Middle frontal gyrus (tissue), 1 donor: ENCODE measurements at regions not wholly inside any gene's neighbourhood (a gene's known extent, or its start where the extent isn't known, plus 50 kb on each side); places are given as distances from the start of the nearest gene placed in this dataset.

ENCODE experiments used
- DNase-seq: peaks from one replicate; pipeline ENCODE4 v3.0.0-alpha.2; 2015; ENCODE audit warnings: low spot score; ENCODE audit errors: extremely low spot score

DNA sequence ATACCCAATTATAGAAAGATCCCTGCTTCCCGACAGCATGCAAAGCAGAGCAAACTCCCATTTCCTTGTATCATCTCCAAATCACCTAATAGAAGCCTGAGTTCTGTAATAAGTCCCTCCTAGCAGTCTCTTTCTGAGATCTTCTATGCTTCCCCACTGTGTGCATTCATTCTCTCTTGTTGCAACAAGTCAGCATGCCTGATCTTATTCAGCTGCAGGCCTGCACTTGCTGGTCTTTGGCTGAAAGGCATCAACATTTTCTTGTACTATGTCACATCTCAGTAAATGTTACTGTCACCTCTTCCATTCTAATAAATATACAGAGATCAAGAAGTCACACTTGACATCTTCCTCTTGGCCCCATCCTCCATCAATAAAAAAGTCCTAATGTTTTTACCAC is 449.9 kb upstream of the MEX3C start:
- DNase-seq, result no peak

DNA sequence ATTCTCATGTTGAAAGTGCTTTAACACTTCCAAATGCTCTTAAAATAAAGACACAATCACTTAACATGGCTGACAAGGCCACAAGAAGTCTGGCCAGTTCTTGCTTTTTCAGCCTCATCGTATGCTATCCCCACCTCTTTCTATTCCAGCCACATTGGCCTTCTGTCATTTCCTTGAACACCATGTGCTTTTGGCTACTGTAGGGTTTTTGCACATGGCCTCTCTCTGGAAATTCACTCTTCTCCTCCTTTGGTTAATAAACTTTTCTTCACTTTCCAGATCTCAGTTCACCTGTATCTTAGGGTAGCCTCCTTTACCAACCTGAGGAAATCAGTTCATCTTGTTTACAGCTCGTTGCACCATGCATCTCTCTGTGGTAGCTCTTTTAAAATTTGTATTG is 450.5 kb upstream of the MEX3C start:
- no peak for DNase-seq

DNA sequence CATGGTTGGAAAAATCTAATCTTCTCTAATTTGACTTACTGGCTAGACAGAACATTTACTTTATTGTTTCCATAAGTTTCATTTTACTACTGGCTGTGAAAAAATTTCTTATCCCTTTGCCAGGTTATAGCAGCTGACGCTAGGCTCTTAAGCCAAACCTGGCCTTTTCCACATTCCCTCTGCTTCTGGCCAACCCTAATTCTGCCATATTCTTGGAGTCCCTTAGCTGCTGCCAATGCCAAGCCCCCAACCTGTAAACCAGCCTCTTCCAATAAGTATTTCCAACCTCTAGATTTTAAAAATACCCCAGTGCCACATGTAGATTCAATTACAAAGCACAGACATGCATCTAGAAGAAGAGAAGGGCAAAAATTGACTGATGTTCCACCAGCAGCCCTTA is 452.3 kb upstream of the MEX3C start:
- no peak for DNase-seq

GRCh38 chr18:51651761-51652160 is 454.3 kb upstream of the MEX3C start:
- DNase-seq, result no peak

- DNase-seq, result no peak
Measured at GRCh38 chr18:51653507-51654213, 456.2 kb upstream of the MEX3C start.

GRCh38 chr18:51654488-51655326 is 457.2 kb upstream of the MEX3C start:
- DNase-seq, result no peak

GRCh38 chr18:51655327-51655698 is 457.8 kb upstream of the MEX3C start:
- DNase-seq, result no peak

- DNase-seq, result no peak
Measured at GRCh38 chr18:51656249-51656648, 458.8 kb upstream of the MEX3C start.

DNA sequence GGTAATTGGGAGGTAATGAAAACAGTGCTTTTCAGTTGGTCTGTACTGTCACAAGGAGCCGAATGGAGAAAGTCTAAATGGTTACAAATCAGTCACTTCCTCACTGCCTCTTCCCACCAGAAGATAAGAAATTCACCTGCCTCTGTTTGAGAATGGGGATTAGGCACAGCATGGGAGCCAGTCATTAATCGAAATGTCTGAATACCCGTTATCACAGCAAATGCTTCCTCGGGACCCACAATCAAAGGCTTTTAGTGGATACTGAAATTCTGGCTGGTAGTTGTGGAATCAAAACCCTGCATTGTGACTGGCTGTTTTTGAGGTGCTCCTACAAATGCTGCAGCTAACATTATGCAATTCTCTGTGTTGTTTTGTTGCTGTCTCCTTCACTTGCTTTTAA is 461.0 kb upstream of the MEX3C start:
- no peak for DNase-seq

DNA sequence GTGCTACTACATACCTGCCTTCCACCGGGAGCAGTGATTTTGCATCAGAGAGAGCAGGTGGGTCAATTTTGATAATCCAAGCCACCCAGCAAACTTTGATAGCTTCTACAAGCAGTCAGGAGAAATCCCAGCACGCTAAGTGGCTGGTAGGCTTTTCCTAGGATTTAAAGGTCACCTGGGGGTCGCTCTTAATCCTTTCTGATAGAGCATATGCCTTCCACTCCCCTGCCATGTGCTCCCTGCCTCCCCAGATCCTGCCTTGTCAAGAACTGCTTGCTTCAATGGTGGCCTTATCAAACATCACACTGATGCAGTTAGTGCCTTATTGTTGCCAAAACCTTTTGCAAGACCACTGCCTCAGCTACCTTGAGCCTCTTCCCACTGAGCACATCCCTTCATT is 462.3 kb upstream of the MEX3C start:
- DNase-seq, result no peak

GRCh38 chr18:51660188-51660715 is 462.8 kb upstream of the MEX3C start:
- DNase-seq, result no peak

DNA sequence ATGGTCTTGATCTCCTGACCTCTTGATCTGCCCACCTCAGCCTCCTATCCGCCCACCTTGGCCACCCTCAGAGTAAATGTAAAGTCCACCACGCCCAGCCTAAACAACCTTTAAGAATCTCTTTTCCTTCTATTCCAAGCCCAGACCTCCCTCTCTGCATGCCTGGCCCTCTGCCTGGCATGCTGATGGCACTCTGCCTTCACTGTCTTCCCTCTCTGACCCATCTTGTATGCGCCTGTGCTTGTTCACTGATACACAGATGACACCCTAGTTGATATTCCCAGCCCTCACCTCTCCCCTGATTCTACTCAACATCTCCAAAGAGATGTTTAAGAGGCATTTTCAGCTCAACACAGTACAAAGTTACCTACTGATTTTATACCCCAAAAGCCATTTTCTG is 466.8 kb upstream of the MEX3C start:
- DNase-seq, result no peak

DNA sequence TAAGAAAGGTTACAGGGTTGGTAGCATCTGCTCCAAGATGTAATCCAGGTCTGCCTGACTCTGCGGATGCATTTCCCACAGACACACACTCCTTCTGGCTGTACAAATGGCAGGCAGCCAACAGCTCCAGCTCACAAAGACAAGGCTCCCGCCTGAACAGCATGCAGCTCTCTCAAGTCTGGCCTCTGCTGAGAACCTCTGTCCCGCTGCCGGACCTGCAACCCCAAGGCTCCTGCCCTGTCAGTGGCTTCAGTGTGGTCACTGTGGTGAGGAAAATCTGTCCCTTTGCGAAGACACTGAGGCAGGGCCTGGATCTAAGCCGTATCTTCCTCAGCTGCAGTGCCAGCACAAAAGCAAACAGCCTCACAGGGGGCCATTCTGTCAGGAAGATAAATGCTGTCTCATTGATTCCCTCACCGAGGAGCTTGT is 469.3 kb upstream of the MEX3C start:
- DNase-seq, result no peak

DNA sequence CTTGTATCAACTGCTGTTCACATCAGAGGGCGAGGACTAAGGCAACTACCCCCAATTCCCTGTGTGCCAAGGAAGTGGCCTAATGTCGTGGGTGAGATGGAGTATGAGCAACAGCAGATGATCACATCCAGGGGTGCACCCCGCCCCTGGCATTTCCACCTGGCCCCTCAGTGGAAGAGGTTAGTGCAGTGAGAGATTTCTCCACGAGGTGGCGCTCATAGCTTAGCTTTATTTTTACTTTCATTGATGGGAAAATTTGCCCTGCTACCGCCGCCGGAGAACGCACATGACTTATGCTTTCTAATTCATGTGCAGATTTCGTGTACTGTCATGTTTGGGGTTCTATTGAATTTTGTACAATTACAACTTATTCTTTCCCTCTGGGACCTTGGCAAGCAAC is 470.6 kb upstream of the MEX3C start:
- DNase-seq, result peak; percentile 41

DNA sequence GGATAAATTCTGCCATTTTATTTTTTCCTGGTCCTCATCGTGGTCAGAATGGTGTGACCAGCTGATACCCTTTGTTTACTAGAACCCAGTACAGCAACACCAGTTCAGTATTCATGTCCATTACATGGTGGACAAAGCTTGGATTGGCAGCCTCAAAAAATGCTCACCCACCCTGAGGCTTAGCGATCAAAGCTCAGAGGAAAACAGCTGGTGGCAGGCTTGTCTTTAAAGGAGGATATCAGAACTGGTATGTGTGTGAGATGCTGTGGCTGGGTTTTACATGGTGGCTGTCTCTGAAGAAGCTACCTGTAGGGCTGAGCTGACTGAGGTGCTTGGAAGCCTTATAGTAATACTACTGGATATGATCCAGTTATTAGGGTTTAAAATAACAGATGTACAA is 471.1 kb upstream of the MEX3C start:
- DNase-seq, result no peak

- DNase-seq, result no peak
Measured at GRCh38 chr18:51686590-51686989, 489.1 kb upstream of the MEX3C start.

- no peak for DNase-seq
Measured at GRCh38 chr18:51687845-51688585, 490.5 kb upstream of the MEX3C start.

DNA sequence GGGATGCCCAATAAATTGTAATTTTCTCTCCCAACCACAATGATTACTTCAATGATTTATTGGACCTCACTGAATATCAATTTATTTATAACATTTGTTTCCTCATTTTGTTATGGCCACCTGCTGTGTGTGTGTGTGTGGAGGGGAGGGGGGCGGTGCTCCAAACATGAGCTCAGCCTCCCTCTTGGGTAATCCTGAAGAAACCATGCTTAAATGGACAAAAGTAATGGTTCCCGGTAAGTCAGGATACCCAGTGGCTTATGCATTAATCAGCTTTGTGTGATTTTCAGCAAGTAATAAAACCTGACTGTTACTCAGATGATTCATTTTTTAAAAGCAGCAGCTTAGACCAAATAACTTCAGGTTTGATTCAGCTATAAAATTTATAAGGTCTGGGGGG is 495.1 kb upstream of the MEX3C start:
- no peak for DNase-seq

DNA sequence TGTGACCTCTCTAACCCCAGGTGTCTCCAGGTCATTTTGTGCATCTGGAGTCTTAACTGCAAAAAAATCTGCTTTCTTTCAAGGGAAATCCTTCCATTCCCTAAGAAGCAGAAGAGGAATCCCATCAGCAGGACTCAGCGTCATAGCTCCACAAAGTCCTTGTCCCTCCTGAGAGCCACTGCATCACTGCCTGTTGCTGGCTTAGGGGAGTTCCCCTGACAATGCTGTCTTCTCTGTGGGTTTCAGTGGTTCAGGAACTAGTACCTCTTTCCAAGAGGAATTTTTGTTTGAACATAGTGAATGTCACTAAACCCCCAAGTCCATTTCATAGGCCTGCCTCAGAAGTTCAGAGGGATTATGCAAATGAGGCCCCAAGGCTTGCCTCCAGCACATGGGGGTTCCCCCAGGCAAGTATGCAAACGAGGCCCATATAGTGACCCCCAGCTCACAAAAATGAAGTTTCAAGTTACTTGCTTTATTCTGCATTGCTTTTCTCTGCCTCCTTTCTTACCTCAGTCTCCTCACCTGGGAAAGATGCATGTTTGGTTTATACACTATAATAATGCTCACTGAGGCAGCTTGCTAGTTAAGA is 513.9 kb upstream of the MEX3C start:
- DNase-seq, result no peak

DNA sequence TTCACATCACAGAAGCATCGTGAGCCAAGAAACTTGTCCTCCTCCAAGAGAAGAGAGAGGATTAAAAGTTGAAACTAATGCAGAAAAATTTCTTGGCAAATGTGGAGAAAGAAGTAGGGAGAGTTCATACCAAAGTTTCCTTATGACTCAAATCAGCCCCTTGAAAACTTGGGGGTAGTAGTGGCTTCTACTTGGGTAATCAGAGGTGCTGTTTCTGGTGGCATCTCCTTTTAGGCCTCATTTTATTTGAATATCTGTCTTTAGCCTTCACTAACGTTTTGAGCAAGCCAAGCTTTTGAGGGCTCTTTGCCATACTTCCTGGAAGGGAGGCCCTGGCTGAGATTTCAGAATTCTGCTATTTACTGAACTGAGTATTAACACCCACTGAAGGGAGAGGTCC is 515.3 kb upstream of the MEX3C start:
- no peak for DNase-seq

DNA sequence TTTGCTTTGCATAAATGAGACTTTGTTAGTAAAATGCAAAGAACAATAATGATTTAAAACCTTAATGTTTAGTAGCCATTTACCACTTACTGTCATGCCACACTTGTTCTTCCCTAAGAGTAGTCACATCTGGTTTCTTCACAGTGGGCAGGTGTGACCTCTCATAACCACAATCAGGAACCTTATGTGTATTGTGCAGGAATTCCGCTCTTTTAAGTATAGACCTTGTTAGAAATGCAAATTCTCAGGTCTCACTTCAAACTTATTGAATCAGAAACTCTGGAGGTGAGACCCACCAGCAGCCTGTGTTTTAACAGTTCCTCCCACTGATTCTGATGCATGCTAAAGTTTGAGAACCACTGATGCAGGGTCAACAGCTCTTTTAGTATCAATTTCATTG is 518.8 kb upstream of the MEX3C start:
- DNase-seq, result no peak

- DNase-seq, result no peak
Measured at GRCh38 chr18:51721388-51721787, 523.9 kb upstream of the MEX3C start.
